ENCODE measurements at regions not wholly inside any gene's neighbourhood (a gene's known extent, or its start where the extent isn't known, plus 50 kb on each side); places are given as distances from the start of the nearest gene placed in this dataset.

DNA sequence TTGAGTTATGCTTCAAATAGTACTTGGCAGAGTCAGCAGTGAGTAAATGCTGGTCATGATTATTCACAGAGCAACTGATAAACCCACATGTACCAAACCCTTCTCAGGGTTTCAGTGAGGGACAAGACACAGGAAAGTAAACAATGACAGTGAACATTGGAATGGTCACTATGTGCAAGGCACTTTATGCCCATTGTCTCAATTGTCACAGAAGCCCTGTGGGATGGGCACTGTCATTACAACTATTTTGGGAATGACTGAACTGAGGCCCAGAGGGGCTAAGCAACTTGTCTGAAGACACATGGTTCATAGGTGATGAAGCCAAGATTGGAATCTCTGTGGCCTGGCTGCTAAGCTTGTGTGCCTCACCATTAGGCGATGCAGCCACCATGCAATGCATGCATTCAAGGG is 238.5 kb downstream of the RBM19 start:
- H3K4me3 ChIP-seq (replicated peaks; ENCODE audit: low read depth, low read length) = no peak overlapping the region
- DNase-seq (ENCODE audit: extremely low read depth, low read depth) = no peak
- TF ChIP-seq, protein P1, sequence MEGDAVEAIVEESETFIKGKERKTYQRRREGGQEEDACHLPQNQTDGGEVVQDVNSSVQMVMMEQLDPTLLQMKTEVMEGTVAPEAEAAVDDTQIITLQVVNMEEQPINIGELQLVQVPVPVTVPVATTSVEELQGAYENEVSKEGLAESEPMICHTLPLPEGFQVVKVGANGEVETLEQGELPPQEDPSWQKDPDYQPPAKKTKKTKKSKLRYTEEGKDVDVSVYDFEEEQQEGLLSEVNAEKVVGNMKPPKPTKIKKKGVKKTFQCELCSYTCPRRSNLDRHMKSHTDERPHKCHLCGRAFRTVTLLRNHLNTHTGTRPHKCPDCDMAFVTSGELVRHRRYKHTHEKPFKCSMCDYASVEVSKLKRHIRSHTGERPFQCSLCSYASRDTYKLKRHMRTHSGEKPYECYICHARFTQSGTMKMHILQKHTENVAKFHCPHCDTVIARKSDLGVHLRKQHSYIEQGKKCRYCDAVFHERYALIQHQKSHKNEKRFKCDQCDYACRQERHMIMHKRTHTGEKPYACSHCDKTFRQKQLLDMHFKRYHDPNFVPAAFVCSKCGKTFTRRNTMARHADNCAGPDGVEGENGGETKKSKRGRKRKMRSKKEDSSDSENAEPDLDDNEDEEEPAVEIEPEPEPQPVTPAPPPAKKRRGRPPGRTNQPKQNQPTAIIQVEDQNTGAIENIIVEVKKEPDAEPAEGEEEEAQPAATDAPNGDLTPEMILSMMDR (IDR thresholded peaks at IDR 0.05; ENCODE audit: low read depth, low read length, missing control alignments) = no peak

DNA sequence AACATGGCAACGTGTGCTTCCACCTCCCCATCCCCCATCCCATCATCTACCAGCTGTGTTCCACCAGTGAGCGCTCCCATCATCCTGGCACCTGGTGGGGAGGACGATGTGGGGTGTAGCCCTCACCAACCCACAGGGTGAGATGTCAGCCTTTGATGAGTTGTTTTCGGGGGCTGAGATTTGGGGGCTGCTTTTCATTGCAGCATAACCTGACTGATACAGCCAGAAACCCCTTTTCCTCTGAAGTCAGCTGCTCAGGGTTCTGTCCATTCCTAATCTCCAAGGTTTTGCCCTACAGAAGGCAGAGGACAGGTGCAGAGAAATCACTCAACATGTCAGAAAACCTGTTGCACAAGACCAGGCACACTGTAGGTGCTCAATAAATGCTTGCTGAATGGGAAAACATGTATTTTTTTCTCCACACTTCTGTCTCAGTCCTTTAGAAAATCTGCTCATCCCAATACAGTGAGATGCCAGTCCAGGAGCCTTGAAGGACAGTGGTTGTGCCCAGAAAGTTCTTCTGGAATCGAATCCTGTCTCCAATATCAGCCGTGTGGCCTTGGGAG is 239.8 kb downstream of the RBM19 start:
- no peak for DNase-seq (ENCODE audit: extremely low read depth, low read depth)
- H3K4me3 ChIP-seq (replicated peaks; ENCODE audit: low read depth, low read length) = no peak overlapping the region
- TF ChIP-seq, protein P1 (IDR thresholded peaks at IDR 0.05; ENCODE audit: low read depth, low read length, missing control alignments) = no peak

DNA sequence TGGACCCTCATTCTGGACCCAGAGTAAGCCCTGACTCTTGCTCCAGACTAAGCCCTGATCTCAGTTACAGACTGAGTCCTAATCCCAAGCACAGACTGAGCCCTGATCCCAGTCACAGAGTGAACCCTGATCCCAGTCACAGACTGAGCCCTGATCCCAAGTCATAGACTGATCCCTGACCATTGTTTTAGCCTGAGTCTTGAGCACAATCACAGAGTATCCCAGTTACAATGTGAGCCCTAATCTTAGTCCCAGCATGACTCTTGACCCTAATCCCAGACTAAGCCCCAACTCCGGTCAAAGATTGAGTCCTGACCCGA is 240.6 kb downstream of the RBM19 start:
- DNase-seq (ENCODE audit: extremely low read depth, low read depth) = no peak
- TF ChIP-seq, protein P1 (IDR thresholded peaks at IDR 0.05; ENCODE audit: low read depth, low read length, missing control alignments) = no peak

DNA sequence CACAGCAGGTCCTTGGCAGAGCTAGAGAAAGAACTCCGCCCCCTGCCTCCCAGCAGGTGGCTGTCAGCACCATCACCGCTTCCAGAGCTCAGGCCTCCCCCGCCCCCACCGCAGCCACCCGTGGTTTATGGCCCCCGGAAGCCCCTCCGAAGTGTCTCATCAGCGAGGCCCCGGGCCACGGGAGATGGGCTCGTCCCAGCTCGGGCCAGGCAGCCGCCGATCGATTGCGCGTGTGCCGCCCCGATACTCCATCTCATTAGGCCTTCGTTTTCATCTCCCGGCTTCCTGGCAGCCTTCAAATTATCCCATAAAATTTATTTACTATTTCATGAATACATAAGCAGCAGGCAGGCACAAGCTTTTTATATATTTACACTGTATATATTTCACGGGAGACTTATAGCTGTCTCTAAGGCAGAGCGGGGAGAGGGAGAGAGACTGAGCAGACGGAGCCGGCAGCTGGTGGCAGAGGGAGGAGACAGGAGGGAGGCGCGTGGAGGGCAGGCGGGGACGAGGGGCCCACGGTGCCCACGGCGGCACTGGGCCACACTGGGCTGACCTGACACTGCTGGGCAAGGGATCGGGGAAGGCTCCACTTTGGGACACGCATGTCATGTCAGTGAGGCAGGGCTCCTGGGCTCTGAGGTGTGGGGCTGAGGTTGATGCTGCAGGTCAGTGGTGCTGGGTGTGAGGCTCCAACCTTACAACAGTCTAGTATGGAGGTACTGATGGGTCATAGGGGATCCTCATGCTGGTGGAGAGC is 241.2 kb downstream of the RBM19 start:
- TF ChIP-seq, protein P1 (IDR thresholded peaks at IDR 0.05; ENCODE audit: low read depth, low read length, missing control alignments) = no peak
- no peak for DNase-seq (ENCODE audit: extremely low read depth, low read depth)
- H3K4me3 ChIP-seq (replicated peaks; ENCODE audit: low read depth, low read length) = no peak overlapping the region

More for the DNA sequence above, 240.6 kb downstream of the RBM19 start:
- H3K4me3 ChIP-seq (replicated peaks; ENCODE audit: low read depth, low read length) = no peak overlapping the region

DNA sequence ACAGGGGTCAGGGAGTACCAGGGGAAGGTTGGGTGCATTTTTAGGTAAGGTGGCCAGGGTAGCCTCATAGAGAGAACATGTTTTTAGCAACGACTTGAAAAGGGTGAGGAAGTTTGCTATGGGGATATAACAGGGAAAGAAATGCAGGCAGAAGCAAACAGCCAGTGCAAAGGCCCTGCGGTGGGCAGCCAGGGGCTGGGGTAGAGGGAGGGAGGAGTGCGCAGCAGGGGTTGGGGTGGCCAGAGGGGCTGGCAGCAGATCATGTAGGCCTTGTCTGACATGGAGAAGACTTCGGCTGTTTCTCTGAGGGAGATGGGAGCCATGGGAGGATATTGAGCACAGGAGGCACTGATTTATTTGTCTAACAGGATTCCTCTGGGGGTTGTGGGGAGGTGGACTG is 242.5 kb downstream of the RBM19 start:
- TF ChIP-seq, protein P1 (IDR thresholded peaks at IDR 0.05; ENCODE audit: low read depth, low read length, missing control alignments) = no peak
- no peak overlapping the region for H3K4me3 ChIP-seq (replicated peaks; ENCODE audit: low read depth, low read length)
- no peak for DNase-seq (ENCODE audit: extremely low read depth, low read depth)

DNA sequence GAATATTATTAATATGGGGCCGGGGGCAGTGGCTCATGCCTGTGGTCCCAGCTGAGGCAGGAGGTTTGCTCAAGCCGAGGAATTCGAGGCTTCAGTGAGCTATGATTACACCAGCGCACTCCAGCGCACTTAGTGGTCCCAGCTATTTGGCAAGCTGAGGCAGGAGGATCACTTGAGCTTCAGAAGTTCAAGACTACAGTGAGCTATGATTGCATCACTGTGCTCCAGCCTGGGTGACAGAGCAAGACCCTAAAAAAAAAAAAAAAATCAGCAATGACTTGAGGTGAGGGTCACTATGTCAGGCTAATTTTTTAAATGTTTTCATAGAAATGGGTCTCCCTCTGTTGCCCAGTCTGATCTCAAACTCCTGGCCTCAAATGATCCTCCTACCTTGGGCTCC is 243.4 kb downstream of the RBM19 start:
- H3K4me3 ChIP-seq (replicated peaks; ENCODE audit: low read depth, low read length) = no peak overlapping the region
- no peak for DNase-seq (ENCODE audit: extremely low read depth, low read depth)
- TF ChIP-seq, protein P1 (IDR thresholded peaks at IDR 0.05; ENCODE audit: low read depth, low read length, missing control alignments) = no peak
